Activated CD4-positive, alpha-beta T cell treated with anti-CD3 and anti-CD28 coated beads, Interleukin-2, amount 10 ng/mL, durations not matched to agents 24 days and 14 days (primary cell): ENCODE measurements at regions not wholly inside any gene's neighbourhood (a gene's known extent, or its start where the extent isn't known, plus 50 kb on each side); places are given as distances from the start of the nearest gene placed in this dataset.
"Not testable (repeated sequence)": the region's sequence is repeated elsewhere in the genome, so short reads cannot be mapped to it uniquely, and the experiment has no call there.

Experiments used
- DNase-seq: peaks from one replicate; pipeline ENCODE4 v3.0.0; 2022
- H3K27ac Mint-ChIP-seq: one replicate; pipeline ENCODE4 v1.8.0; 2022; ENCODE audit warnings: mild to moderate bottlenecking, mixed read lengths
- H3K27me3 Mint-ChIP-seq: one replicate; pipeline ENCODE4 v1.8.0; 2022; ENCODE audit warnings: mixed read lengths
- H3K36me3 Mint-ChIP-seq: one replicate; pipeline ENCODE4 v1.8.0; 2022; ENCODE audit warnings: low read depth, mild to moderate bottlenecking, mixed read lengths
- H3K4me1 Mint-ChIP-seq: one replicate; pipeline ENCODE4 v1.8.0; 2021; ENCODE audit warnings: mixed read lengths
- H3K4me3 Mint-ChIP-seq: one replicate; pipeline ENCODE4 v1.8.0; 2022; ENCODE audit warnings: mild to moderate bottlenecking, moderate library complexity, mixed read lengths
- H3K9me3 Mint-ChIP-seq: one replicate; pipeline ENCODE4 v1.8.0; 2021; ENCODE audit warnings: mixed read lengths
- intact Hi-C: fragments of 100-400 bp; cut with micrococcal nuclease; formaldehyde crosslinking; loops from one replicate; pipeline ENCODE4 v1.15.1; 2023

GRCh38 chr17:71846561-71847110 is 274.2 kb upstream of the SOX9 start:
- H3K9me3 Mint-ChIP-seq, result no peaks in the 10 kb centered on the region
- H3K4me3 Mint-ChIP-seq, result no peak overlapping the region
- intact Hi-C loops, result no loop called here
- no peaks in the 10 kb centered on the region for H3K4me1 Mint-ChIP-seq
- no peak for DNase-seq
- no peak overlapping the region for H3K27ac Mint-ChIP-seq
- no peaks in the 10 kb centered on the region for H3K36me3 Mint-ChIP-seq
- H3K27me3 Mint-ChIP-seq, result no peaks in the 10 kb centered on the region

GRCh38 chr17:71849783-71850768 is 270.7 kb upstream of the SOX9 start:
- no peaks in the 10 kb centered on the region for H3K9me3 Mint-ChIP-seq
- DNase-seq, result no peak
- no peaks in the 10 kb centered on the region for H3K27me3 Mint-ChIP-seq
- no peak overlapping the region for H3K4me3 Mint-ChIP-seq
- no peaks in the 10 kb centered on the region for H3K4me1 Mint-ChIP-seq
- H3K36me3 Mint-ChIP-seq, result no peaks in the 10 kb centered on the region
- intact Hi-C loops, result no loop called here
- H3K27ac Mint-ChIP-seq, result no peak overlapping the region

- Mint-ChIP-seq H3K36me3 (no peaks in the 10 kb centered on the region), H3K4me3 (no peak overlapping the region), H3K27me3 (no peaks in the 10 kb centered on the region), H3K4me1 (no peaks in the 10 kb centered on the region), H3K9me3 (no peaks in the 10 kb centered on the region), H3K27ac (no peak overlapping the region)
- intact Hi-C loops, result no loop called here
- DNase-seq, result no peak
These were observed 270.0 kb upstream of the SOX9 start for GRCh38 chr17:71850812-71851211.

DNA sequence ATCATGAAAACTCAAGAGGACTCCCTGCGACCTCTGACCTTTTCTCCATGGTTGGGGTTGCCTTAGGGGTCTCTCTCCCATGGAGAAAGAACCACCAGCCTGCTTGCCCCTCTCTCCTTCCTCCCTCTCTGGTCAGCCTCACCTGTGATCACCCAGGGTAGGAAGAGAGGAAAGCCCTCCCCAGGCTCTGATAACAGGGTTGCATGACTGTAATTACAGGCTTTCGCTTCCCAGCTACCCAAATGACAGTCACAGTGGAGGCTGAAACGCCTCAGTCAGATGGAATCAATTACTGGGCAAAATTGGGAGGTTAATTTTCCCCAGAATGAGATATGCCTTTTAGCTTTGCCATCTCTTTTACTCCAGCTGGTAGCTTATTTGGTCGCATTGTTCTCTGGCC is 265.8 kb upstream of the SOX9 start:
- DNase-seq, result no peak
- no peaks in the 10 kb centered on the region for H3K4me1 Mint-ChIP-seq
- no peak overlapping the region for H3K4me3 Mint-ChIP-seq
- H3K27me3 Mint-ChIP-seq, result no peaks in the 10 kb centered on the region
- H3K27ac Mint-ChIP-seq, result no peak overlapping the region
- H3K9me3 Mint-ChIP-seq, result no peaks in the 10 kb centered on the region
- intact Hi-C loops, result no loop called here
- no peaks in the 10 kb centered on the region for H3K36me3 Mint-ChIP-seq

DNA sequence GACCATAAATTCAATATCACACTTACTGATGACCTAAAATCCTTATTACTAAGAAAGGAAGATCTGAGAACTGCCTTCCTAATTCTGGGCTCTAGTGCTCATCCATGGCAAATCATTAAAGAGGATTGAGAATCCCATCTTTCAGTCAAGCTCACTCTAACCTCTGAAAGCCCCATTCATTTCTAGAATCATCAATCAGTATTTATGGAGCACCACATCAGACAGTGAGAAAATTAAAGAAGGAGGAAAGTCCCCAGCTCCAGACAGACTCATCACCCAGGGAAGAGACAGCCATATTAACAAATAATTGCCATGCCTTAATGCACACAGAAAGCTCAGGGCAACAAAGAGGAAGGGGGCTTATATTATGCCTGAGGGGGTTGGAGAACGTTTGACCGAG is 256.1 kb upstream of the SOX9 start:
- no peak overlapping the region for H3K27ac Mint-ChIP-seq
- no peaks in the 10 kb centered on the region for H3K36me3 Mint-ChIP-seq
- peaks cover 4% of the 10 kb centered on the region for H3K9me3 Mint-ChIP-seq
- no peak for DNase-seq
- intact Hi-C loops, result no loop called here
- H3K4me1 Mint-ChIP-seq, result no peaks in the 10 kb centered on the region
- no peak overlapping the region for H3K4me3 Mint-ChIP-seq
- H3K27me3 Mint-ChIP-seq, result no peaks in the 10 kb centered on the region

DNA sequence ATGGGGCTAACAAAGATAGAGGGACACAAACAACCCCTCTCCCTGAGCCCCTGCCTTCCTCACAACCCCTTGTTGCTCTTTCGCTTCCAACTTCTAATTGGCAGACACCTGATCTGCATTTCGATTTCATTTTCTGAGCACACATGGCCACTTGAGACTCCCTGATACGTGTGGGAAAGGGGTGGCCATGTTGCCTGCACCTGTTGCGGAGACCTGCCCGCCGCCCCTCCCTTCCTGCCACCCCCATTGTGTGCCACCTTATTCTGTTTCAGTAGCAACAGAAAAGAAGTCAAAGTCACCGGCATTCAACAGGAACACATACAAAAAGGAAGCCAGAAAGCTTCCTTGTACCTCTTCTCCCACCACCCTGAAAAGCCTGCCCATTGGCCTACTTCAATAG is 254.7 kb upstream of the SOX9 start:
- no peak overlapping the region for H3K4me3 Mint-ChIP-seq

DNA sequence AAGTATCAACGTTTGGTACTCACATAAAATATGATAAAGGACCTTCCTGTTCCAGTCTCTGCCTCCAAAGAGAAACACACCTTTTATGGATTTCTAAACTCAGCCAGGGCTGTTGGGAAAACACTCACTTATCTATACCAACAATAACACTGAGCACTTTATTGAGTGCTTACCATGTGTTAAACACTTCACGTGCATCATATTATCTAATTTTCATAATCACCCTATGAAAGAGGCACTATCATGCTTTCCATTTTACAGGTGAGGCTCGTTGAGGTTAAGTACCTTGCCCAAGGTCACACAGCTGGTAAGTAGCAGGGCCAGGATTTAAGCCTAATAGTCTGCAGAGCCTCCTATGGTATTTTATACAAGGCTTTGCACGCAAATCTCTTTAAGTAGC is 251.5 kb upstream of the SOX9 start:
- Mint-ChIP-seq H3K27ac (no peak overlapping the region), H3K4me1 (no peaks in the 10 kb centered on the region), H3K9me3 (peaks cover 4% of the 10 kb centered on the region), H3K27me3 (no peaks in the 10 kb centered on the region), H3K4me3 (no peak overlapping the region), H3K36me3 (no peaks in the 10 kb centered on the region)
- no peak for DNase-seq
- intact Hi-C loops, result no loop called here

More for the DNA sequence above, 254.7 kb upstream of the SOX9 start:
- intact Hi-C loops, result no loop called here
- Mint-ChIP-seq H3K36me3 (no peaks in the 10 kb centered on the region), H3K9me3 (peaks cover 4% of the 10 kb centered on the region), H3K27me3 (no peaks in the 10 kb centered on the region), H3K27ac (no peak overlapping the region), H3K4me1 (no peaks in the 10 kb centered on the region)
- DNase-seq, result no peak

GRCh38 chr17:71869841-71870545 is 250.8 kb upstream of the SOX9 start:
- intact Hi-C loops, result no loop called here
- H3K4me3 Mint-ChIP-seq, result no peak overlapping the region
- no peaks in the 10 kb centered on the region for H3K36me3 Mint-ChIP-seq
- DNase-seq, result no peak
- H3K4me1 Mint-ChIP-seq, result no peaks in the 10 kb centered on the region
- no peak overlapping the region for H3K27ac Mint-ChIP-seq
- H3K27me3 Mint-ChIP-seq, result no peaks in the 10 kb centered on the region
- peaks cover 4% of the 10 kb centered on the region for H3K9me3 Mint-ChIP-seq

DNA sequence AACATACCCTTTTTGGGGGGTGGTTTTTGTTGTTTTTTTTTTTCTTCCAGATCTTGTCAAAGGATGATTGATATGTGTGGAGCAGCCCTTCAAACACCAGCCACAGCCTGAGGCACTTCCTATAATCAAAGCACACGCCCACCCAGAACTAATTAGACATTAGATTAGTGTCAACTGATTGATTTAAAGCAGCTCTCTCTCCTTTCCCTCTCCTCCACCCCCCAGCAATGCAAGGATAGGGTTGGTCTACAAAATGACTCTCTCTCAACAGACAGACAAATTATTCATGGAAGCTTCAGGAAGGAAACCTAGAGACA is 250.3 kb upstream of the SOX9 start:
- H3K36me3 Mint-ChIP-seq, result no peaks in the 10 kb centered on the region
- intact Hi-C loops, result no loop called here

DNA sequence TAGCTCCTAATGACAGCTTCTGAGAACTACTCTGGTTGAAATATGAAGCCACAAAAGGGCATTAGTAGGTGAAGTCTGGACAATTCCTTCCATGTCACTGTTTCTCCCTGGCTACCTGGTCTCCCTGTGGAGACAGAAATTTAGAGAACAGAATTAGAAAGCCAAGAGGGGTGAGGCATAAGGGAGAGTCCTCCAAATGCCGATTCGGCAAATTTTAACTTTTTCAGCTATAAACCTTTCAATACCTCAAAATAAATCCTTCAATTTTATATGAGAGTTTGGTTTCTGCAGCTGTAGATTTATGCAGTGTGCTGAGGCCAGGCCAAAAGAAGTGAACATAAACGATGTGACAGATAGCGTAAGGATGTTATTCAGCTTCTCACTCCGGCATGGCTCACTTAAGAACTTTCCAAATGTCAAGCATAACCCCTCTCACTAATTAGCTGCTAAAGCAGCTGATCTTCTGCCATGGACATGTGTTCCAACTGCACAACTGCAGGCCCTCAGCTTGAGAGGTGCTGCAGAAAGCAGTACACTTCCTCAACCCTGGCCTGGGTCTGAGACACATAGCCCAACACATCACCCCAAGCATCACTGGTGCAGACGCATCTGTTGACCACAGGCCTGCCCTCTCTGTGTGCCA is 247.9 kb upstream of the SOX9 start:
- no peak for DNase-seq
- Mint-ChIP-seq H3K27ac (no peak overlapping the region), H3K27me3 (no peaks in the 10 kb centered on the region), H3K9me3 (no peaks in the 10 kb centered on the region), H3K4me3 (no peak overlapping the region), H3K4me1 (no peaks in the 10 kb centered on the region), H3K36me3 (no peaks in the 10 kb centered on the region)
- intact Hi-C loops, result no loop called here

More for the DNA sequence above, 250.3 kb upstream of the SOX9 start:
- DNase-seq, result no peak
- Mint-ChIP-seq H3K9me3 (peaks cover 4% of the 10 kb centered on the region), H3K27me3 (no peaks in the 10 kb centered on the region), H3K27ac (no peak overlapping the region), H3K4me1 (no peaks in the 10 kb centered on the region), H3K4me3 (no peak overlapping the region)

DNA sequence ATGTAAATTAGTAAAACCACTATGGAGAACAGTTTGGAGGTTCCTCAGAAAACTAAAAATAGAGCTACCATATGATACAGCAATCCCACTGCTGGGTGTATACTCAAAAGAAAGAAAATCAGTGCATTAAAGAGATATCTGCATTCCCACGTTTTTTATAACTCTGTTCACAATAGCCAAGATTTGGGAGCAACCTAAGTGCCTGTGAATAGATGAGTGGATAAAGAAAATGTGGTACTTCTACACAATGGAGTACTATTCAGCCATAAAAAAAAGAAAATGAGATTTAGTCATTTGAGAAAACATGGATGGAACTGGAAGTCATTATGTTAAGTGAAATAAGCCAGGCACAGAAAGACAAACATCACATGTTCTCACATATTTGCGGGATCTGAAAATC is 246.0 kb upstream of the SOX9 start:
- H3K36me3 Mint-ChIP-seq, H3K9me3 Mint-ChIP-seq, H3K4me3 Mint-ChIP-seq, DNase-seq, H3K4me1 Mint-ChIP-seq, intact Hi-C loops, H3K27ac Mint-ChIP-seq, H3K27me3 Mint-ChIP-seq: not testable (repeated sequence)

GRCh38 chr17:71878271-71878670 is 242.5 kb upstream of the SOX9 start:
- no peaks in the 10 kb centered on the region for H3K27me3 Mint-ChIP-seq
- intact Hi-C loops, result no loop called here
- H3K27ac Mint-ChIP-seq, result no peak overlapping the region
- H3K4me1 Mint-ChIP-seq, result no peaks in the 10 kb centered on the region
- H3K4me3 Mint-ChIP-seq, result no peak overlapping the region
- no peak for DNase-seq
- H3K9me3 Mint-ChIP-seq, result no peaks in the 10 kb centered on the region
- H3K36me3 Mint-ChIP-seq, result no peaks in the 10 kb centered on the region

GRCh38 chr17:71878998-71879397 is 241.8 kb upstream of the SOX9 start:
- no peak overlapping the region for H3K4me3 Mint-ChIP-seq

GRCh38 chr17:71881041-71881440 is 239.8 kb upstream of the SOX9 start:
- no peaks in the 10 kb centered on the region for H3K4me1 Mint-ChIP-seq
- DNase-seq, result no peak
- no peak overlapping the region for H3K27ac Mint-ChIP-seq
- intact Hi-C loops, result no loop called here
- H3K4me3 Mint-ChIP-seq, result no peak overlapping the region
- no peaks in the 10 kb centered on the region for H3K9me3 Mint-ChIP-seq
- H3K36me3 Mint-ChIP-seq, result no peaks in the 10 kb centered on the region
- H3K27me3 Mint-ChIP-seq, result no peaks in the 10 kb centered on the region

More at GRCh38 chr17:71878998-71879397, 241.8 kb upstream of the SOX9 start:
- Mint-ChIP-seq H3K27ac (no peak overlapping the region), H3K4me1 (no peaks in the 10 kb centered on the region), H3K9me3 (no peaks in the 10 kb centered on the region), H3K36me3 (no peaks in the 10 kb centered on the region), H3K27me3 (no peaks in the 10 kb centered on the region)
- DNase-seq, result no peak
- intact Hi-C loops, result no loop called here
